ENCODE measurements at regions not wholly inside any gene's neighbourhood (a gene's known extent, or its start where the extent isn't known, plus 50 kb on each side); places are given as distances from the start of the nearest gene placed in this dataset.

DNA sequence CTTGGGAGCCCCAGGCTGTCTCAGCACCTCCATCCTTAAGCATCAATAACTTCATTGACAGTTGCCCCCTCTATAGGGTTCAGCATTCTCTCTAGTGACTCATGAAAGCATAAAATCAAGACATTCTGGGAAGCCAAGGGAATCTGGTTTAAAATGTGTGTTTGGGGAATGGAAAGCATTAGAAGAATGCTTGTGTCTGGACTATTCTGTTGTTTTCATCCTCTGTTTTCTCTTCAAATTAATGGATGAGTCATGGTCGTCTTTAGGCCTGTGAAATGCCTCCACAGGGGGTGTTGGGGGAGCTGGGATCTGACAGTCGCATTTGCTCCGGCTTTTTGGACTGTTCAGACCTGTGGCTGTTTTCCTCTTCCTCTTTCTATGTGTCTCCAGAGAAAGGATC is 279.7 kb downstream of the CDC5L start:
- TF ChIP-seq, protein P1, sequence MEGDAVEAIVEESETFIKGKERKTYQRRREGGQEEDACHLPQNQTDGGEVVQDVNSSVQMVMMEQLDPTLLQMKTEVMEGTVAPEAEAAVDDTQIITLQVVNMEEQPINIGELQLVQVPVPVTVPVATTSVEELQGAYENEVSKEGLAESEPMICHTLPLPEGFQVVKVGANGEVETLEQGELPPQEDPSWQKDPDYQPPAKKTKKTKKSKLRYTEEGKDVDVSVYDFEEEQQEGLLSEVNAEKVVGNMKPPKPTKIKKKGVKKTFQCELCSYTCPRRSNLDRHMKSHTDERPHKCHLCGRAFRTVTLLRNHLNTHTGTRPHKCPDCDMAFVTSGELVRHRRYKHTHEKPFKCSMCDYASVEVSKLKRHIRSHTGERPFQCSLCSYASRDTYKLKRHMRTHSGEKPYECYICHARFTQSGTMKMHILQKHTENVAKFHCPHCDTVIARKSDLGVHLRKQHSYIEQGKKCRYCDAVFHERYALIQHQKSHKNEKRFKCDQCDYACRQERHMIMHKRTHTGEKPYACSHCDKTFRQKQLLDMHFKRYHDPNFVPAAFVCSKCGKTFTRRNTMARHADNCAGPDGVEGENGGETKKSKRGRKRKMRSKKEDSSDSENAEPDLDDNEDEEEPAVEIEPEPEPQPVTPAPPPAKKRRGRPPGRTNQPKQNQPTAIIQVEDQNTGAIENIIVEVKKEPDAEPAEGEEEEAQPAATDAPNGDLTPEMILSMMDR (conservative IDR thresholded peaks at IDR 0.05; ENCODE audit: low read length), result no peak
- no peak for TF ChIP-seq EZH2phosphoT487 (IDR thresholded peaks at IDR 0.05; ENCODE audit: borderline replicate concordance)

Measured in Loucy (cell line).